Activated naive CD8-positive, alpha-beta T cell (primary cell): ENCODE measurements at regions not wholly inside any gene's neighbourhood (a gene's known extent, or its start where the extent isn't known, plus 50 kb on each side); places are given as distances from the start of the nearest gene placed in this dataset.
"Not testable (repeated sequence)": the region's sequence is repeated elsewhere in the genome, so short reads cannot be mapped to it uniquely, and the experiment has no call there.

Experiments used
- H3K27ac Mint-ChIP-seq: one replicate; pipeline ENCODE4 v1.8.0; 2021; ENCODE audit warnings: mixed read lengths
- H3K27me3 Mint-ChIP-seq: one replicate; pipeline ENCODE4 v1.8.0; 2021; ENCODE audit warnings: mixed read lengths
- H3K36me3 Mint-ChIP-seq: one replicate; pipeline ENCODE4 v1.8.0; 2021; ENCODE audit warnings: mixed read lengths
- H3K4me1 Mint-ChIP-seq: one replicate; pipeline ENCODE4 v1.8.0; 2021; ENCODE audit warnings: low read depth, mixed read lengths
- H3K4me3 Mint-ChIP-seq: one replicate; pipeline ENCODE4 v1.8.0; 2021; ENCODE audit warnings: mild to moderate bottlenecking, mixed read lengths
- H3K9me3 Mint-ChIP-seq: one replicate; pipeline ENCODE4 v1.8.0; 2021; ENCODE audit warnings: low read depth, mixed read lengths

- not testable (repeated sequence) for H3K27me3 Mint-ChIP-seq, H3K27ac Mint-ChIP-seq, H3K36me3 Mint-ChIP-seq, H3K9me3 Mint-ChIP-seq, H3K4me3 Mint-ChIP-seq, H3K4me1 Mint-ChIP-seq
These were observed 5435.0 kb upstream of the TPTE start for GRCh38 chr21:5086416-5086815.

- H3K36me3 Mint-ChIP-seq, H3K9me3 Mint-ChIP-seq, H3K27ac Mint-ChIP-seq, H3K4me1 Mint-ChIP-seq, H3K4me3 Mint-ChIP-seq, H3K27me3 Mint-ChIP-seq: not testable (repeated sequence)
These were observed 5432.6 kb upstream of the TPTE start for GRCh38 chr21:5088820-5089219.

GRCh38 chr21:5089399-5090089, 5431.8 kb upstream of the TPTE start:
- not testable (repeated sequence) for H3K9me3 Mint-ChIP-seq, H3K4me1 Mint-ChIP-seq, H3K4me3 Mint-ChIP-seq, H3K36me3 Mint-ChIP-seq, H3K27me3 Mint-ChIP-seq, H3K27ac Mint-ChIP-seq

- H3K4me3 Mint-ChIP-seq, H3K4me1 Mint-ChIP-seq, H3K9me3 Mint-ChIP-seq, H3K27ac Mint-ChIP-seq, H3K36me3 Mint-ChIP-seq, H3K27me3 Mint-ChIP-seq: not testable (repeated sequence)
These were observed 5431.0 kb upstream of the TPTE start for GRCh38 chr21:5090132-5091079.

- not testable (repeated sequence) for H3K4me3 Mint-ChIP-seq, H3K36me3 Mint-ChIP-seq, H3K27me3 Mint-ChIP-seq, H3K27ac Mint-ChIP-seq, H3K4me1 Mint-ChIP-seq, H3K9me3 Mint-ChIP-seq
These were observed 5430.1 kb upstream of the TPTE start for GRCh38 chr21:5091274-5091673.

GRCh38 chr21:5095628-5096027, 5425.8 kb upstream of the TPTE start:
- H3K4me3 Mint-ChIP-seq, H3K9me3 Mint-ChIP-seq, H3K36me3 Mint-ChIP-seq, H3K4me1 Mint-ChIP-seq, H3K27ac Mint-ChIP-seq, H3K27me3 Mint-ChIP-seq: not testable (repeated sequence)

- not testable (repeated sequence) for H3K27ac Mint-ChIP-seq, H3K4me1 Mint-ChIP-seq, H3K9me3 Mint-ChIP-seq, H3K4me3 Mint-ChIP-seq, H3K27me3 Mint-ChIP-seq, H3K36me3 Mint-ChIP-seq
These were observed 5423.2 kb upstream of the TPTE start for GRCh38 chr21:5098010-5098743.

GRCh38 chr21:5100604-5101174, 5420.7 kb upstream of the TPTE start:
- H3K4me1 Mint-ChIP-seq, result not testable (repeated sequence)

GRCh38 chr21:5101749-5102148, 5419.6 kb upstream of the TPTE start:
- H3K36me3 Mint-ChIP-seq, H3K9me3 Mint-ChIP-seq, H3K27me3 Mint-ChIP-seq, H3K4me1 Mint-ChIP-seq: not testable (repeated sequence)
- H3K4me3 Mint-ChIP-seq, result peak overlapping the region; percentile 75
- H3K27ac Mint-ChIP-seq, result peak overlapping the region; percentile 84

More at GRCh38 chr21:5100604-5101174, 5420.7 kb upstream of the TPTE start:
- H3K27me3 Mint-ChIP-seq, H3K27ac Mint-ChIP-seq, H3K36me3 Mint-ChIP-seq, H3K4me3 Mint-ChIP-seq, H3K9me3 Mint-ChIP-seq: not testable (repeated sequence)

- Mint-ChIP-seq H3K27ac (peak overlapping the region; percentile 91), H3K4me3 (peak overlapping the region; percentile 82)
- H3K36me3 Mint-ChIP-seq, H3K9me3 Mint-ChIP-seq, H3K27me3 Mint-ChIP-seq, H3K4me1 Mint-ChIP-seq: not testable (repeated sequence)
These were observed 5417.4 kb upstream of the TPTE start for GRCh38 chr21:5103880-5104561.

- H3K27ac Mint-ChIP-seq, H3K9me3 Mint-ChIP-seq, H3K4me3 Mint-ChIP-seq, H3K36me3 Mint-ChIP-seq, H3K4me1 Mint-ChIP-seq, H3K27me3 Mint-ChIP-seq: not testable (repeated sequence)
These were observed 5416.8 kb upstream of the TPTE start for GRCh38 chr21:5104562-5104928.

GRCh38 chr21:5105939-5106708, 5415.3 kb upstream of the TPTE start:
- H3K27me3 Mint-ChIP-seq, H3K36me3 Mint-ChIP-seq, H3K4me3 Mint-ChIP-seq, H3K27ac Mint-ChIP-seq, H3K9me3 Mint-ChIP-seq, H3K4me1 Mint-ChIP-seq: not testable (repeated sequence)

- not testable (repeated sequence) for H3K36me3 Mint-ChIP-seq, H3K4me3 Mint-ChIP-seq, H3K4me1 Mint-ChIP-seq, H3K9me3 Mint-ChIP-seq, H3K27me3 Mint-ChIP-seq
- peak overlapping the region; percentile 73 for H3K27ac Mint-ChIP-seq
These were observed 5414.5 kb upstream of the TPTE start for GRCh38 chr21:5106767-5107464.

GRCh38 chr21:5107637-5108036, 5413.7 kb upstream of the TPTE start:
- H3K4me1 Mint-ChIP-seq, H3K4me3 Mint-ChIP-seq, H3K36me3 Mint-ChIP-seq, H3K27me3 Mint-ChIP-seq, H3K27ac Mint-ChIP-seq, H3K9me3 Mint-ChIP-seq: not testable (repeated sequence)
